ENCODE measurements at regions not wholly inside any gene's neighbourhood (a gene's known extent, or its start where the extent isn't known, plus 50 kb on each side); places are given as distances from the start of the nearest gene placed in this dataset.
"Not testable (repeated sequence)": the region's sequence is repeated elsewhere in the genome, so short reads cannot be mapped to it uniquely, and the experiment has no call there.

GRCh38 chr9:41839786-41840185 lies 289.4 kb downstream of the CNTNAP3B start:
- ATAC-seq = not testable (repeated sequence)

DNA sequence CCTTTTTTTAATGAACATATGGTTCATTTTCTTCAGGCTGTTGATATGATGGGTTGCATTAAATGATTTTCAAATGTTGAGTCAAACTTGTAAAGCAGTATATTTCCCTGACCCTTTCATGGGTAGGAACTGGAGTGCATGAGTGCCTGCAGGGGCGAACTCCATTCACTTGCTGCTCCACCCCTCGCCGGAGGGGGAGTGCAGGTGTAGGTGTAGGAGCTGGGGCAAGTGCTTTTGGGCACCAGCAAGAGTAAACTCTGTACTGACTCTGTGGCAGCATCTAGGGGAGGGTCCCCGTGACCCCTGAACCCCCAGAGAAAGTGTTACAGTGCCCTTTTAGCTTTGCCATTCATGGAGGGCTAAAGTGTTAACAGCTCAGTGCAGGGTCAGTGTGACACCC lies 290.3 kb downstream of the CNTNAP3B start:
- not testable (repeated sequence) for ATAC-seq

DNA sequence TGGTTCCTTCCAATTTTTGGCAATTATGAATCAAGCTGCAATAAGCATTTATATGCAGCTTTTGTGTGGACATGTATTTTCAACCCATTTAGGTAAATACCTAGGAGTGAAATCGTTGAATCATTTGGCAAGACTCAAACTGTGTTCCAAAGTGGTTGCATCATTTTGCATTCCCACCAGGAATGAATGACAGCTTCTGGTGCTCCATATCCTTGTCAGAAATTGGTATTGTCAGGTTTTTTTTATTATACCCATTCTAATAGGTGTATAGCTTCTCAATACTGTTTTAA lies 290.7 kb downstream of the CNTNAP3B start:
- not testable (repeated sequence) for ATAC-seq

GRCh38 chr9:41837684-41838561 lies 291.3 kb downstream of the CNTNAP3B start:
- not testable (repeated sequence) for ATAC-seq

GRCh38 chr9:41833108-41833507 lies 296.1 kb downstream of the CNTNAP3B start:
- not testable (repeated sequence) for ATAC-seq

DNA sequence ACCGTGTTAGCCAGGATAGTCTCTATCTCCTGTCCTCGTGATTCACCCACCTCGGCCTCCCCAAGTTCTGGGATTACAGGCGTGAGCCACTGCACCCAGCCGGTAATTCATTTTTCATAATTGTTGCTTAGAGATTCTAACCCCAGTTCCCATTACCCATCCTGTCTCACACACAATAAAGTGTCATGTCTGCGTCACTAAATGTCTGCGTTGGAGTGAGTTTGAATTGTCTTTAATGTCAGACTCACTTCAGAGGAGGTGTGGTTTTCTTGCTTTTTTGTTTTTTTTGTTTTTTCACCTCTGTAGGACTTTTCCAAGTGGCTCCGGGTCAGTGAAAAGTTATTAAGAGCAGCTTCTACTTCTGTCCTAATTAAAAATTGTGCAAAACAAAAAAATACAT lies 304.5 kb downstream of the CNTNAP3B start:
- not testable (repeated sequence) for ATAC-seq

DNA sequence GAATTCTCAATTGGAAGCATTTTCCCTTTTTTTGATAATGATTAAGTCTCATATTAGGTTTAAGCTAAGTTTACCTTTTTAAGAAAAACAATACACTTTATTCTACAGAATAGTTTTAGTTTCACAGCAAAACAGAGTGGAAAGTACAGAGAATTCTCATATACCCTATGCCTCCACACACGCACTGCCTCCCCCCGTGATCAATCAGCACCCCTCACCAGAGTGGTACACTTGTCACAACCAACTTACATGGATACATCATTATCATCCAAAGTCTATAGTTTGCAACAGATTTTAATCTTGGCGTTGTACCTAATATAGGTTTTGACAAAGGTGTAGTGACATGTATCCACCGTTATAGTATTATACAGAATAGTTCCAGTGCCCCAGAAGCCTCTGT lies 326.5 kb downstream of the CNTNAP3B start:
- not testable (repeated sequence) for ATAC-seq

DNA sequence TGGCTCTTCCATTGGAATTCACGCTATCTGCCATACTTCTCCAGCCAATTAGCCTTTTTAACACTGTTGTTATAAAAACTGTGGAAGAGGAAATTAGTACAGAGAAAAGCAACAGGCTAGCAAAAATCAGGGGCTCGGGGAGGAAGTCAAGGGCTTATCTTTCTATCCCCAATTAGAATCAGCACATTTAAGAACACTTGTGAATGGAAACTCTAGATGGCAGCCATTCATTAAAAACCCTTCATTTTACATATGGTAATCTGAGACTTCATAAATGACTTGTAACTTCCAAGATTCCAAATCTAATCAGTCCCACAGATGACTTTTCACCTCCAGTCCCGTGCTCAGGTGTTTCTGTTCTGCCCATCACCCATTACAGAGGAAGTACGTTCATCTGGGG lies 330.5 kb downstream of the CNTNAP3B start:
- ATAC-seq = not testable (repeated sequence)

DNA sequence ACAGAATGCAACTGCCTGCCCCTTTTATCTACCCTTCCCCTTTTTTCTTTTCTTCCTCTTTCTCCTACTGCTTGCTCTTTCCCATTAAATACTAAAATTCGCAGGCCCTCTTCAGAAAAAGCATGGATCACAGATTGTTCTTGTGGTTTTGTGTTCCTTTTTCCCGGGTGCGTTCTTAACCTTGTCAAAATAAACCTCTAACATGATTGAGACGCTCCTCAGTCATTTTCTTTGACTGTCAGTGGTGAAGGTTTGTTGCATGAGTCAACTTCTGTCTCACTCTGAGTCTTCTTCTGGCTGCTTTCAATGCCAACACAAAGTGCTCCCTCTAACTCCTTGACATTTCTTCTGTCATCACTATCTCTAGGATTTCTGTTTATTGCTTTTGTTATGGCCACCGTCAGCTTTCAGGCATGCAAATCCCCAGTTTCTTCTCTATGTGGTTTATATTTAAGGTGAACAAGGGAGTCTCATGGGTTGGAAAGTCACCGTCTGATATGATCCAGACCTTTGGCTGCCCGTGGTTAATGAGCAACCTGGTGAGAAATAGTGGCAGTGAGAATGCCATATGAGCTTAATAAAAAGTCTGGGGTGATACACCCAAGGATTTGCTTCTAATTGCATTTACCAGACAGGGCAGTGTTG lies 338.4 kb downstream of the CNTNAP3B start:
- ATAC-seq = not testable (repeated sequence)

- not testable (repeated sequence) for ATAC-seq
Measured at GRCh38 chr9:41790007-41790406, 339.2 kb downstream of the CNTNAP3B start.

- not testable (repeated sequence) for ATAC-seq
Measured at GRCh38 chr9:41789387-41789786, 339.8 kb downstream of the CNTNAP3B start.

- ATAC-seq = not testable (repeated sequence)
Measured at GRCh38 chr9:41787951-41788350, 341.3 kb downstream of the CNTNAP3B start.

GRCh38 chr9:41787270-41787669 lies 342.0 kb downstream of the CNTNAP3B start:
- not testable (repeated sequence) for ATAC-seq

DNA sequence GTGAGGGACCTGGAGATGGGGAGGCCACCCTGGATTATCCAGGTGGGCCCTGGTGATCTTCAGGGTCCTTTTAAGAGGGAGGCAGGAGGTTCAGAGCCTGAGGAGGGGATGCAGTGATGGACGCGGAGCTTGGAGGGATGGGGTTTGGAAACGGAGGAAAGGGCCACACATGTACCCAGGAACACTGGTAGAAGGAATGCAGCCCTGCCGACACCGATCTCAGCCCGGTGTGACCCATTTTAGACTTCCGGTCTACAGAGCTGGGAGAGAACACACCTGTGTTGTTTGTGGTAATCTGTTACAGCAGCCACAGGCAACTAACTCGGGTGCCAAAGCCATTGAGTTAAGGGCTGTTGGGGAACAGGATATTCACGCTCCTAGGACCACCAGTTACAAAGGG lies 345.2 kb downstream of the CNTNAP3B start:
- ATAC-seq = not testable (repeated sequence)

- ATAC-seq = not testable (repeated sequence)
Measured at GRCh38 chr9:41783070-41783810, 346.0 kb downstream of the CNTNAP3B start.

- ATAC-seq = not testable (repeated sequence)
Measured at GRCh38 chr9:41781899-41782298, 347.3 kb downstream of the CNTNAP3B start.

GRCh38 chr9:41779897-41780406 lies 349.3 kb downstream of the CNTNAP3B start:
- ATAC-seq = not testable (repeated sequence)

DNA sequence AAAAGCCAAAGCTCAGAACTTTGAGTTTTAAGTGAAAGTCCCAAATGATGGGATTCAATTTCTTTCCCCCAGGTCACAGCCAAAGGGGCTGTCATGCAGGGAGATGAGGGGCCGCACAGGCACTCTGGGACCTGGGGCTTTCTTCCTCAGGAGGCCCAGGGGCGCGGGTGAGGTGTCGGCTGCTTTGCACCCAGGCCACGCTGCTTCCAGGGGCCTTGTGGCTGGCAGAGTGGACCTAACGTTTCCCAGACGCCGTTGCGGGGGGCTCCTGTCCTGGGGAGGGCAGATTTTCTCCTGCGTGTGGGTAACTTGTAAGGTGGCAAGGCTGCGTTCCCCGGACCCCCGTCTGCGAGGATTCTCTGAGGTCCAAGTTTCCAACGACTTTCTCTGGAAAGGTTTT lies 350.0 kb downstream of the CNTNAP3B start:
- ATAC-seq = not testable (repeated sequence)

DNA sequence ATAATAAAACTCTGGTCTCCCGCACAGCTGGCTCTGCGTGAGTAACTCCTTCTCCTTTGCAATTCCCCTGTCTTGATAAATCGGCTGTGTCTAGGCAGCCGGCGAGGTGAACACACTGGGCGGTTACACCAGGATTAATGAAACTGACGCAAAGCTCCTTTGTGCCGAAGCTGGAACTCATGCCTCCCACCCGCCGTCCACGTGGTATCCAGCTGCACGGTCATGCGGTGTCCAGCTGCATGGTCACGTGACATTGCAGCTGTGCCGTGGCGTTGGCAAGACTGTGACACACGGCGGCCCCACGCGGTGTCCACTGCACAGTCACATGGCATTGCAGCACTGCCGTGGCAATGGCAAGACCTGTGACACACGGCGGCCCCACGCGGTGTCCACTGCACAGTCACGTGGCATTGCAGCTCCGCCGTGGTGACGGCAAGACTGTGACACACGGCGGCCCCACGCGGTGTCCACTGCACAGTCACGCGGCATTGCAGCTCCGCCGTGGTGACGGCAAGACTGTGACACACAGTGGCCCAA lies 350.6 kb downstream of the CNTNAP3B start:
- ATAC-seq = not testable (repeated sequence)

DNA sequence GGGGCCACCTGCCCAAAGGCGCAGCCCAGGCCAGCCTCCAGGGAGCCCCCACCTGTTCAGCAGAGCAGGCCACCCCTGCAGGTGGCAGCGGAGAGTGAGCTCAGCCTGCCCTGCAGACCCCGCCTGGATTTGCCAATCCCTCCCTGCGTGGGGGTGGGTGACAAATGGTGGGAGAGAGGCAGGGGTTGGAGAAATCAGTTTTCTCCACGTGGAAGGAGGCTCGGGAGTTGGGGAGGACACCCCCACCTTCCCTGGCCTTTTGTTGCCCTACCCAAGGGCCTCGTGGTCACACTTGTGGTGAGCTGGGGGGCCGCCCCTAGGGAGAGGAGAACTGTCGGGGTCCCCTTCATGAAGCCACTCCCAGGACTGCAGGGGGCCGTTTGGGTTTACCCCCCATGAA lies 351.7 kb downstream of the CNTNAP3B start:
- not testable (repeated sequence) for ATAC-seq

DNA sequence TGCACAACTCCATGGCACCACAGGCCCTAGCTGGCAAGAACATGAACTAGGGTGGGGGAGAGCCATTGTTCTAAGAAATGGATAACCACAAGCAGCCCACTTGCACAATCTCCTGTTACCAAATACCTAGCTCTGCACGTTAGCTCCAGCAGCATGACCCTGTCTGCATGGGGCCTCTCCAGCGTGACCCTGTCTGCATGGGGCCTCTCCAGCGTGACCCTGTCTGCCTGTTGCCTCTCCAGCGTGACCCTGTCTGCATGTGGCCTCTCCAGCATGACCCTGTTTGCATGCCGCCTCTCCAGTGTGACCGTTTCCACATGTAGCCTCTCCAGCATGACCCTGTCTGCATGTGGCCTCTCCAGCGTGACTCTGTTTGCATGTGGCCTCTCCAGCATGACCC lies 356.7 kb downstream of the CNTNAP3B start:
- ATAC-seq = not testable (repeated sequence)

- ATAC-seq = not testable (repeated sequence)
Measured at GRCh38 chr9:41771693-41772092, 357.5 kb downstream of the CNTNAP3B start.

DNA sequence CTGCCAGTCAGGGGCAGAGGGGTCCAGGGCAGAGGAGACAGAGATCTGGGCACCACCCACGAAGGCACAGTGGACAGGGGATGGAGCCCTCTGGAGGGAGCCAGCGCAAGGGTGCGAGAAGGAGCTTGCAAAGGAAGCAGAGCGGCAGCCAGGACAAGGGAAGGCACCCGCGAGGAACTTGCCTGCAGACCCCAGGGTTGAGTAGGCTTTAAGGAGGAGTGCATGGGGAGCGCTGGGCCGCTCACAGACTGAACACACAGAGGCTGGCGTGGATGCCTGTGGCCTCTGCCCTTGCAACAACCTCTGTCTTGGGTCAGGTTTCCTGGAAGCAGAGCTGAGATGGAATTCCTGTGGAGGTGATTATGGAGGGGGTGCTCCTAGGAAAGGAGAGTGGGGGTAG lies 374.4 kb downstream of the CNTNAP3B start:
- not testable (repeated sequence) for ATAC-seq

Measured in SK-N-SH treated with all-trans-retinoic acid at 6 μM for 48 hours (cell line).